IMR-90 (cell line): ENCODE measurements at regions not wholly inside any gene's neighbourhood (a gene's known extent, or its start where the extent isn't known, plus 50 kb on each side); places are given as distances from the start of the nearest gene placed in this dataset.

Experiments
- ATAC-seq: fragments of 200-7000 bp; cut with Tn5 transposase; 2 replicates; pipeline ENCODE4 v1.9.1; 2020; ENCODE audit warnings: low read depth, mild to moderate bottlenecking, moderate library complexity
- BruUV-seq: library from RNA; stranded (reverse); fragments of 400-500 nt; replicated peaks from 2 replicates; lab custom pipeline; 2021; lab: Mats Ljungman, UMichigan
- CTCF ChIA-PET: fragments of 300-600 bp; formaldehyde crosslinking; extraction: SDS; loops from one replicate; lab custom pipeline; 2021; ENCODE audit warnings: antibody characterized with exemption; lab: Yijun Ruan, JAX
- POLR2A ChIA-PET: fragments of 300-600 bp; sonication (Branson Sonifier 250); formaldehyde crosslinking; loops from one replicate; lab custom pipeline; 2022; ENCODE audit warnings: antibody characterized with exemption; ENCODE audit not compliant: unreplicated experiment; lab: Charles Lee
- DNase-seq: peaks from one replicate; pipeline ENCODE4 v3.0.0; 2013
- H2AFZ ChIP-seq: replicated peaks from 2 replicates; pipeline ENCODE3; 2013; ENCODE audit warnings: low read length, mild to moderate bottlenecking; ENCODE audit not compliant: poor library complexity
- H2AK5ac ChIP-seq: 2 replicates; pipeline ENCODE4 v1.6.1; 2013; ENCODE audit warnings: low read depth, low read length, inconsistent platforms
- H2AK9ac ChIP-seq: replicated peaks from 2 replicates; pipeline ENCODE3; 2013; ENCODE audit warnings: mild to moderate bottlenecking, low read depth, low read length, moderate library complexity; ENCODE audit not compliant: poor library complexity
- H2BK120ac ChIP-seq: 2 replicates; pipeline ENCODE4 v1.6.1; 2013; ENCODE audit warnings: low read depth, low read length, inconsistent platforms
- H2BK15ac ChIP-seq: 3 replicates; pipeline ENCODE4 v1.6.1; 2013; ENCODE audit warnings: low read depth, low read length, inconsistent platforms
- H2BK20ac ChIP-seq: 2 replicates; pipeline ENCODE4 v1.6.1; 2013; ENCODE audit warnings: low read depth, mild to moderate bottlenecking, inconsistent platforms, low read length, moderate library complexity
- H2BK5ac ChIP-seq: 2 replicates; pipeline ENCODE4 v1.6.1; 2013; ENCODE audit warnings: mild to moderate bottlenecking, low read depth, low read length, inconsistent platforms; ENCODE audit not compliant: poor library complexity, severe bottlenecking
- H3K14ac ChIP-seq: replicated peaks from 2 replicates; pipeline ENCODE4 v1.6.1; 2013; ENCODE audit warnings: low read depth, low read length, inconsistent platforms
- H3K18ac ChIP-seq: 2 replicates; pipeline ENCODE4 v1.6.1; 2013; ENCODE audit warnings: low read depth, low read length, control low read depth
- H3K23ac ChIP-seq: 2 replicates; pipeline ENCODE4 v1.6.1; 2013; ENCODE audit warnings: low read depth, low read length, inconsistent platforms
- H3K27ac ChIP-seq: 2 replicates; pipeline ENCODE4 v1.5.1; 2013; ENCODE audit warnings: mild to moderate bottlenecking, control low read depth, low read length; ENCODE audit not compliant: insufficient read depth
- H3K27me3 ChIP-seq: 2 replicates; pipeline ENCODE4 v1.6.1; 2013; ENCODE audit warnings: low read length; ENCODE audit not compliant: control insufficient read depth, insufficient read depth
- H3K36me3 ChIP-seq: 2 replicates; pipeline ENCODE4 v1.6.1; 2013; ENCODE audit warnings: low read length, mixed read lengths; ENCODE audit not compliant: control insufficient read depth, insufficient read depth
- H3K4ac ChIP-seq: 2 replicates; pipeline ENCODE4 v1.6.1; 2013; ENCODE audit warnings: low read depth, low read length, inconsistent platforms
- H3K4me1 ChIP-seq: 2 replicates; pipeline ENCODE4 v1.6.1; 2013; ENCODE audit warnings: low read length, mixed read lengths; ENCODE audit not compliant: control insufficient read depth, insufficient read depth
- H3K4me2 ChIP-seq: 2 replicates; pipeline ENCODE4 v1.6.1; 2013; ENCODE audit warnings: low read depth, mild to moderate bottlenecking, control low read depth, low read length, moderate library complexity
- H3K4me3 ChIP-seq: 2 replicates; pipeline ENCODE4 v1.5.1; 2013; ENCODE audit warnings: low read depth, mild to moderate bottlenecking, control low read depth, low read length, moderate library complexity; ENCODE audit not compliant: insufficient read depth
- H3K56ac ChIP-seq: 2 replicates; pipeline ENCODE4 v1.6.1; 2013; ENCODE audit warnings: low read length, inconsistent platforms; ENCODE audit not compliant: insufficient read depth; ENCODE audit errors: extremely low read depth
- H3K79me1 ChIP-seq, 2 experiments: 2 replicates each; pipeline ENCODE4 v1.6.1; 2013; ENCODE audit warnings: low read length in 2 of 2, inconsistent platforms in 1 of 2, low read depth in 1 of 2
- H3K9ac ChIP-seq: 2 replicates; pipeline ENCODE4 v1.6.1; 2013; ENCODE audit warnings: low read depth, low read length, control low read depth
- H3K9me1 ChIP-seq: 2 replicates; pipeline ENCODE4 v1.6.1; 2013; ENCODE audit warnings: low read length, inconsistent platforms; ENCODE audit not compliant: insufficient read depth
- H3K9me3 ChIP-seq: 2 replicates; pipeline ENCODE4 v1.6.1; 2013; ENCODE audit warnings: low read length; ENCODE audit not compliant: control insufficient read depth, insufficient read depth
- H4K20me1 ChIP-seq: 2 replicates; pipeline ENCODE4 v1.6.1; 2013; ENCODE audit warnings: low read length, inconsistent platforms; ENCODE audit not compliant: insufficient read depth
- H4K5ac ChIP-seq: 2 replicates; pipeline ENCODE4 v1.6.1; 2013; ENCODE audit warnings: mild to moderate bottlenecking, low read depth, low read length, control low read depth
- H4K8ac ChIP-seq, 2 experiments: 2 replicates each; pipeline ENCODE4 v1.6.1; 2013; ENCODE audit warnings: low read depth in 2 of 2, low read length in 2 of 2, control low read depth in 1 of 2, inconsistent platforms in 1 of 2
- H4K91ac ChIP-seq: 2 replicates; pipeline ENCODE4 v1.6.1; 2013; ENCODE audit warnings: low read depth, low read length, inconsistent platforms; ENCODE audit not compliant: insufficient read depth
- BHLHE40 ChIP-seq: fragments of 150-350 bp; IDR thresholded peaks from 2 replicates; pipeline ENCODE4 v1.6.1; 2016; ENCODE audit warnings: mild to moderate bottlenecking, low read depth, low read length
- CEBPB ChIP-seq: IDR thresholded peaks from 2 replicates; pipeline ENCODE4 v1.6.1; 2012; ENCODE audit warnings: low read depth, low read length, improper control_type of control experiment
- CHD1 ChIP-seq: IDR thresholded peaks from 2 replicates; pipeline ENCODE4 v1.6.1; 2012; ENCODE audit warnings: low read depth, low read length, improper control_type of control experiment
- FOS ChIP-seq: fragments of 150-350 bp; IDR thresholded peaks from 2 replicates; pipeline ENCODE4 v1.6.1; 2016; ENCODE audit warnings: low read depth, low read length
- MAFK ChIP-seq: IDR thresholded peaks from 2 replicates; pipeline ENCODE4 v1.6.1; 2012; ENCODE audit warnings: low read depth, low read length, improper control_type of control experiment
- MAZ ChIP-seq: IDR thresholded peaks from 2 replicates; pipeline ENCODE4 v1.6.1; 2012; ENCODE audit warnings: low read depth, mild to moderate bottlenecking, low read length, improper control_type of control experiment, moderate library complexity, borderline replicate concordance
- MXI1 ChIP-seq: IDR thresholded peaks from 2 replicates; pipeline ENCODE4 v1.6.1; 2012; ENCODE audit warnings: low read depth, mild to moderate bottlenecking, low read length, moderate library complexity, borderline replicate concordance
- NFE2L2 ChIP-seq: fragments of 150-350 bp; IDR thresholded peaks from 2 replicates; pipeline ENCODE4 v1.6.1; 2016; ENCODE audit warnings: low read depth, mild to moderate bottlenecking, low read length
- POLR2A ChIP-seq: IDR thresholded peaks from 2 replicates; pipeline ENCODE4 v1.6.1; 2012; ENCODE audit warnings: mild to moderate bottlenecking, low read depth, low read length
- RAD21 ChIP-seq: IDR thresholded peaks from 2 replicates; pipeline ENCODE4 v1.6.1; 2012; ENCODE audit warnings: low read length, improper control_type of control experiment
- RCOR1 ChIP-seq: IDR thresholded peaks from 2 replicates; pipeline ENCODE4 v1.6.1; 2012; ENCODE audit warnings: mild to moderate bottlenecking, low read length, improper control_type of control experiment; ENCODE audit not compliant: insufficient replicate concordance
- RFX5 ChIP-seq: IDR thresholded peaks from 2 replicates; pipeline ENCODE4 v1.8.0; 2012; ENCODE audit warnings: low read depth, mild to moderate bottlenecking, low read length, moderate library complexity
- SMC3 ChIP-seq: fragments of 150-350 bp; IDR thresholded peaks from 2 replicates; pipeline ENCODE4 v1.6.1; 2016; ENCODE audit warnings: low read depth, mild to moderate bottlenecking, antibody characterized with exemption, low read length, moderate library complexity
- WGBS, 2 experiments: methylation state at CpG; one replicate each; pipeline versions ENCODE4 v1.1.5 to v1.1.7; 2013; ENCODE audit warnings: missing lambda C conversion rate in 2 of 2; ENCODE audit not compliant: insufficient read length in 1 of 2; ENCODE audit errors: extremely low coverage in 2 of 2; 5-methylcytosine and 5-hydroxymethylcytosine counted together
- dilution Hi-C: fragments of 300-500 bp; cut with HindIII; formaldehyde crosslinking; loops from one replicate; pipeline ENCODE4 v1.14.3; 2018; ENCODE audit warnings: low sequenced_read_pairs; ENCODE audit not compliant: unreplicated experiment
- in situ Hi-C: fragments of 300-500 bp; cut with MboI; formaldehyde crosslinking; loops from 3 replicates; pipeline ENCODE4 v1.14.3; 2019; ENCODE audit warnings: low sequenced_read_pairs, inconsistent platforms, mixed read lengths
- intact Hi-C: fragments of 100-400 bp; cut with micrococcal nuclease; formaldehyde crosslinking; loops from 2 replicates; pipeline ENCODE4 v1.10.0; 2022
- TF ChIP-seq, protein P1 (sequence below): conservative IDR thresholded peaks from 2 replicates; pipeline ENCODE4 v1.5.1; 2012; ENCODE audit warnings: mild to moderate bottlenecking, low read depth, low read length, improper control_type of control experiment
- TF ChIP-seq, protein P2 (sequence below): fragments of 150-350 bp; IDR thresholded peaks from 2 replicates; pipeline ENCODE4 v1.6.1; 2016; ENCODE audit warnings: low read depth, mild to moderate bottlenecking, low read length, moderate library complexity, borderline replicate concordance
- TF ChIP-seq, protein P3 (sequence below): fragments of 150-350 bp; IDR thresholded peaks from 2 replicates; pipeline ENCODE4 v1.6.1; 2017; ENCODE audit warnings: mild to moderate bottlenecking, antibody characterized with exemption, low read length, low read depth

DNA sequence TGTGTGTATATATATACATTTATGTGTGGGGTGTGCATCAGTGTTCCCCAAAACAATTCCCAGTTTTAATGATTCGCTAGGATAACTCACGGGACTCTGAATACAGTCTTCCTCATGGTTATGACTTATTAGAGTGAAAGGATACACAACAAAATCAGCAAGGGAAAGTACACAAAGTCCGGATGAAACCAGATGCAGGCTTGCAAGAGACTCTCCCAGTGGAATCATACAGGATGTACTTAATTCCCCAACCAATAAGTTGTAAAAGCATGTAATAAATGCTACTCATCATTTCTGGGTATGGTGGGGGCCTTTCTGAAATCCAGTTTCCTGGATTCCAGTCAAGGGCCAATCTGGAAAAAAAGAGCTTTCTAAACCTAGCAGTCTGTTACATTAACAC lies 654.1 kb upstream of the SYT4 start:
- H3K14ac ChIP-seq, result no peak overlapping the region
- no peaks in the 10 kb centered on the region for H4K20me1 ChIP-seq
- H3K36me3 ChIP-seq, result no peaks in the 10 kb centered on the region
- intact Hi-C loops (loop anchor here (10.0 kb wide), 1 partner anchor 267 kb away; no protein-coding TSS in a partner anchor), in situ Hi-C loops (no loop called here), dilution Hi-C loops (no loop called here)
- H3K4ac ChIP-seq, result no peak overlapping the region
- ATAC-seq (no peak), DNase-seq (no peak)
- H2BK20ac ChIP-seq, result no peak overlapping the region
- peaks cover 5% of the 10 kb centered on the region; the same call in 1 of the 2 replicates for H3K4me1 ChIP-seq
- TF ChIP-seq RAD21 (no peak), CHD1 (no peak), MXI1 (no peak), NFE2L2 (no peak), MAFK (no peak), CEBPB (no peak), RFX5 (no peak), POLR2A (no peak), RCOR1 (no peak), SMC3 (no peak), MAZ (no peak), BHLHE40 (no peak), FOS (no peak)
- TF ChIP-seq, protein P1, sequence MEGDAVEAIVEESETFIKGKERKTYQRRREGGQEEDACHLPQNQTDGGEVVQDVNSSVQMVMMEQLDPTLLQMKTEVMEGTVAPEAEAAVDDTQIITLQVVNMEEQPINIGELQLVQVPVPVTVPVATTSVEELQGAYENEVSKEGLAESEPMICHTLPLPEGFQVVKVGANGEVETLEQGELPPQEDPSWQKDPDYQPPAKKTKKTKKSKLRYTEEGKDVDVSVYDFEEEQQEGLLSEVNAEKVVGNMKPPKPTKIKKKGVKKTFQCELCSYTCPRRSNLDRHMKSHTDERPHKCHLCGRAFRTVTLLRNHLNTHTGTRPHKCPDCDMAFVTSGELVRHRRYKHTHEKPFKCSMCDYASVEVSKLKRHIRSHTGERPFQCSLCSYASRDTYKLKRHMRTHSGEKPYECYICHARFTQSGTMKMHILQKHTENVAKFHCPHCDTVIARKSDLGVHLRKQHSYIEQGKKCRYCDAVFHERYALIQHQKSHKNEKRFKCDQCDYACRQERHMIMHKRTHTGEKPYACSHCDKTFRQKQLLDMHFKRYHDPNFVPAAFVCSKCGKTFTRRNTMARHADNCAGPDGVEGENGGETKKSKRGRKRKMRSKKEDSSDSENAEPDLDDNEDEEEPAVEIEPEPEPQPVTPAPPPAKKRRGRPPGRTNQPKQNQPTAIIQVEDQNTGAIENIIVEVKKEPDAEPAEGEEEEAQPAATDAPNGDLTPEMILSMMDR, result no peak
- TF ChIP-seq, protein P2, sequence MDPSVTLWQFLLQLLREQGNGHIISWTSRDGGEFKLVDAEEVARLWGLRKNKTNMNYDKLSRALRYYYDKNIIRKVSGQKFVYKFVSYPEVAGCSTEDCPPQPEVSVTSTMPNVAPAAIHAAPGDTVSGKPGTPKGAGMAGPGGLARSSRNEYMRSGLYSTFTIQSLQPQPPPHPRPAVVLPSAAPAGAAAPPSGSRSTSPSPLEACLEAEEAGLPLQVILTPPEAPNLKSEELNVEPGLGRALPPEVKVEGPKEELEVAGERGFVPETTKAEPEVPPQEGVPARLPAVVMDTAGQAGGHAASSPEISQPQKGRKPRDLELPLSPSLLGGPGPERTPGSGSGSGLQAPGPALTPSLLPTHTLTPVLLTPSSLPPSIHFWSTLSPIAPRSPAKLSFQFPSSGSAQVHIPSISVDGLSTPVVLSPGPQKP, result no peak
- TF ChIP-seq, protein P3, sequence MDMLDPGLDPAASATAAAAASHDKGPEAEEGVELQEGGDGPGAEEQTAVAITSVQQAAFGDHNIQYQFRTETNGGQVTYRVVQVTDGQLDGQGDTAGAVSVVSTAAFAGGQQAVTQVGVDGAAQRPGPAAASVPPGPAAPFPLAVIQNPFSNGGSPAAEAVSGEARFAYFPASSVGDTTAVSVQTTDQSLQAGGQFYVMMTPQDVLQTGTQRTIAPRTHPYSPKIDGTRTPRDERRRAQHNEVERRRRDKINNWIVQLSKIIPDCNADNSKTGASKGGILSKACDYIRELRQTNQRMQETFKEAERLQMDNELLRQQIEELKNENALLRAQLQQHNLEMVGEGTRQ, result no peak
- no peak overlapping the region for H3K4me3 ChIP-seq
- H3K9me3 ChIP-seq, result no peaks in the 10 kb centered on the region
- H3K56ac ChIP-seq, result no peak overlapping the region
- H2AFZ ChIP-seq, result no peak overlapping the region
- no peak overlapping the region for H2BK120ac ChIP-seq
- ChIA-PET POLR2A (no interaction called here), CTCF (no interaction called here)
- no peak overlapping the region for H2BK5ac ChIP-seq
- no peaks in the 10 kb centered on the region for H3K27me3 ChIP-seq
- H3K9me1 ChIP-seq, result no peaks in the 10 kb centered on the region
- H3K18ac ChIP-seq, result no peak overlapping the region
- H4K5ac ChIP-seq, result no peak overlapping the region
- H4K91ac ChIP-seq, result no peak overlapping the region
- H3K4me2 ChIP-seq, result no peak overlapping the region
- no CpG with 5 or more reads among the region's 3 CpGs for WGBS, 2 experiments
- no TSS peak for BruUV-seq
- H3K9ac ChIP-seq, result no peak overlapping the region
- H4K8ac ChIP-seq, result no peak overlapping the region
- no peak overlapping the region for H3K23ac ChIP-seq
- H2BK15ac ChIP-seq, result no peak overlapping the region
- no peak overlapping the region for H2AK9ac ChIP-seq
- H3K27ac ChIP-seq, result no peak overlapping the region
- H3K79me1 ChIP-seq, result no peaks in the 10 kb centered on the region
- H2AK5ac ChIP-seq, result no peak overlapping the region
